HepG2 (cell line): ENCODE measurements at regions not wholly inside any gene's neighbourhood (a gene's known extent, or its start where the extent isn't known, plus 50 kb on each side); places are given as distances from the start of the nearest gene placed in this dataset.

ENCODE experiments used
- small RNA-seq, 3 experiments: library from RNA; depleted of rRNA; stranded (forward); fragments of <200 nt; gene quantifications; one replicate each; pipeline ENCODE3, GENCODE V24; 2012; ENCODE audit warnings: low read depth in 2 of 3, low replicate concordance in 1 of 3; ENCODE audit not compliant: insufficient read length in 3 of 3, insufficient read depth in 2 of 3

Small RNA genes lying in the stretch of these regions (small RNA-seq; reads per million reads assigned to genes)
- gene RPL21P41, result 0 reads per million in 3 experiments
